ENCODE measurements at regions not wholly inside any gene's neighbourhood (a gene's known extent, or its start where the extent isn't known, plus 50 kb on each side); places are given as distances from the start of the nearest gene placed in this dataset.

DNA sequence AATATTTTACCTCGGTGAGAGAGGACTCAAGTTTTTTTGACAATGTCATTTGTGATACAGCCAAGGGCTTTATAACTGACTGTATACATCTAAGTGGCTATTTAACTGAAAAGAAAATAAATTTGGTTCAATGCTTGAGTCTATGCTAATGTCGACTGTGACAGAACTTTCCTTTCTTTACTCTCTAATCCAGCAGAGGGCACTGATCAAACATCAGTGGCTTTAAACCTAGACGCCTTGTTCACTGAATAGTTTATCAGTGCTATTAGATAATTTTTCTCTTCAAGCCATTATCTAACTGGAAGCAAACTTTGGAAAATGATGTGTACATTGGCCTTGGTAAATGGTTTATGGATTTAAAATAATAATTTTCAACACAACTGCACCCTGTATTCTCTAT, 285.1 kb downstream of the CHL1 start:
- no peak overlapping the region for H4K8ac ChIP-seq (ENCODE audit: extremely low read depth, insufficient read depth, low read length)
- H3K23me2 ChIP-seq (ENCODE audit: low read depth, low read length), result no peaks in the 10 kb centered on the region
- H4K5ac ChIP-seq (ENCODE audit: insufficient read length, low read depth, low read length), result no peak overlapping the region
- no peaks in the 10 kb centered on the region for H3K36me3 ChIP-seq (ENCODE audit: control insufficient read depth in 2 of 4, insufficient read depth in 4 of 4, low read length in 3 of 4)
- DNase-seq (ENCODE audit: low read depth in 1 of 2, low spot score in 2 of 2) (no peak), FAIRE-seq (peak; percentile 32)
- no peak overlapping the region for H3K56ac ChIP-seq (replicated peaks; ENCODE audit: insufficient read length, low read depth, low read length)
- H2BK20ac ChIP-seq (ENCODE audit: low read length), result no peak overlapping the region
- no peak overlapping the region for H3K18ac ChIP-seq (ENCODE audit: extremely low read depth, low read length)
- no peaks in the 10 kb centered on the region; a peak in 1 of 4 replicates for H3K9me3 ChIP-seq (ENCODE audit: insufficient read depth in 2 of 2, low read depth in 1 of 2, low read length in 1 of 2)
- no peak overlapping the region for H4K91ac ChIP-seq (replicated peaks; ENCODE audit: insufficient read length, low read length)
- H3K27me3 ChIP-seq (replicated peaks in 1 of 4; ENCODE audit: control insufficient read depth in 3 of 4, extremely low read depth in 1 of 4, insufficient read depth in 3 of 4, low read length in 3 of 4), result no peaks in the 10 kb centered on the region
- H2BK5ac ChIP-seq (ENCODE audit: low read depth, low read length), result no peak overlapping the region
- 48% methylated on average over 3 of the region's 3 CpGs; no CpG with 5 or more reads in 1 of the 2 experiments for WGBS, 2 experiments (ENCODE audit: extremely low coverage in 1 of 2, insufficient coverage in 1 of 2, insufficient read length in 1 of 2, insufficient replicate concordance in 2 of 2, low coverage in 1 of 2, low lambda C conversion rate in 2 of 2, missing lambda C conversion rate in 1 of 2)
- H3K23ac ChIP-seq (ENCODE audit: insufficient read length), result no peak overlapping the region
- CTCF ChIA-PET (ENCODE audit: partially characterized antibody), result interaction anchor here (0.6 to 1.7 kb wide), 3 partner anchors 14 to 195 kb away, joined by 3 to 5 read pairs (median 3); no protein-coding TSS in a partner anchor
- H3K9ac ChIP-seq (replicated peaks in 1 of 4; ENCODE audit: extremely low read depth in 1 of 4, low read depth in 3 of 4, low read length in 3 of 4), result no peak overlapping the region
- no peak overlapping the region for H3K4me3 ChIP-seq (ENCODE audit: extremely low read depth in 1 of 4, insufficient read depth in 2 of 4, low read depth in 3 of 4, low read length in 4 of 4)
- no peak overlapping the region for H2BK120ac ChIP-seq (replicated peaks; ENCODE audit: low read depth, low read length)
- no peak overlapping the region for H2BK15ac ChIP-seq (ENCODE audit: low read length)
- no peaks in the 10 kb centered on the region for H4K20me1 ChIP-seq (replicated peaks in 1 of 2; ENCODE audit: control insufficient read depth in 1 of 2, insufficient read depth in 2 of 2, low read length in 2 of 2)
- no peak overlapping the region for H3K14ac ChIP-seq (ENCODE audit: insufficient read length)
- POLR2A ChIA-PET (ENCODE audit: partially characterized antibody), result no interaction called here
- H2AFZ ChIP-seq (ENCODE audit: low read length), result no peak overlapping the region
- peaks cover 0 to 1% (median 0%) of the 10 kb centered on the region in 4 experiments; a peak in 1 of 7 replicates for H3K4me1 ChIP-seq (replicated peaks in 1 of 4; ENCODE audit: control insufficient read depth in 3 of 4, insufficient read depth in 4 of 4, low read length in 3 of 4)
- no peak overlapping the region for H3K4me2 ChIP-seq (ENCODE audit: insufficient read depth in 1 of 2, low read depth in 2 of 2, low read length in 2 of 2)
- H2AK5ac ChIP-seq (ENCODE audit: low read depth, low read length), result no peak overlapping the region
- H3K79me2 ChIP-seq (ENCODE audit: control insufficient read depth in 1 of 2, insufficient read depth in 2 of 2, low read length in 2 of 2), result no peaks in the 10 kb centered on the region
- no peak overlapping the region for H3K4ac ChIP-seq (replicated peaks; ENCODE audit: insufficient read length, low read depth, low read length)
- no peak overlapping the region for H3K27ac ChIP-seq (ENCODE audit: low read depth, low read length)
- H2BK12ac ChIP-seq (ENCODE audit: low read depth, low read length), result no peak overlapping the region
- H3K79me1 ChIP-seq (ENCODE audit: low read depth, low read length), result no peaks in the 10 kb centered on the region
- TF ChIP-seq JUN (IDR thresholded peaks at IDR 0.05; ENCODE audit: low read depth, low read length), result no peak
- TF ChIP-seq TAF7 (optimal IDR thresholded peaks at IDR 0.05; ENCODE audit: borderline replicate concordance, low read depth, low read length), result no peak
- TF ChIP-seq, protein P1, sequence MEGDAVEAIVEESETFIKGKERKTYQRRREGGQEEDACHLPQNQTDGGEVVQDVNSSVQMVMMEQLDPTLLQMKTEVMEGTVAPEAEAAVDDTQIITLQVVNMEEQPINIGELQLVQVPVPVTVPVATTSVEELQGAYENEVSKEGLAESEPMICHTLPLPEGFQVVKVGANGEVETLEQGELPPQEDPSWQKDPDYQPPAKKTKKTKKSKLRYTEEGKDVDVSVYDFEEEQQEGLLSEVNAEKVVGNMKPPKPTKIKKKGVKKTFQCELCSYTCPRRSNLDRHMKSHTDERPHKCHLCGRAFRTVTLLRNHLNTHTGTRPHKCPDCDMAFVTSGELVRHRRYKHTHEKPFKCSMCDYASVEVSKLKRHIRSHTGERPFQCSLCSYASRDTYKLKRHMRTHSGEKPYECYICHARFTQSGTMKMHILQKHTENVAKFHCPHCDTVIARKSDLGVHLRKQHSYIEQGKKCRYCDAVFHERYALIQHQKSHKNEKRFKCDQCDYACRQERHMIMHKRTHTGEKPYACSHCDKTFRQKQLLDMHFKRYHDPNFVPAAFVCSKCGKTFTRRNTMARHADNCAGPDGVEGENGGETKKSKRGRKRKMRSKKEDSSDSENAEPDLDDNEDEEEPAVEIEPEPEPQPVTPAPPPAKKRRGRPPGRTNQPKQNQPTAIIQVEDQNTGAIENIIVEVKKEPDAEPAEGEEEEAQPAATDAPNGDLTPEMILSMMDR (IDR thresholded peaks at IDR 0.05; ENCODE audit: control extremely low read depth in 1 of 3, insufficient read depth in 1 of 3, low read depth in 1 of 3, low read length in 3 of 3), result peak in 2 of 3 experiments; percentile 29 to 48; a peak in 2 of 4 replicates
- no peak for TF ChIP-seq RNF2 (IDR thresholded peaks at IDR 0.05; ENCODE audit: borderline replicate concordance, low read depth, low read length, missing control alignments, poor library complexity, severe bottlenecking)
- no peak for TF ChIP-seq EP300 (IDR thresholded peaks at IDR 0.05; ENCODE audit: borderline replicate concordance in 1 of 2, low read depth in 2 of 2, low read length in 2 of 2)
- TF ChIP-seq POLR2A (IDR thresholded peaks at IDR 0.05; ENCODE audit: control extremely low read depth in 1 of 2, low read depth in 2 of 2, low read length in 2 of 2), result no peak
- TF ChIP-seq, protein P2, sequence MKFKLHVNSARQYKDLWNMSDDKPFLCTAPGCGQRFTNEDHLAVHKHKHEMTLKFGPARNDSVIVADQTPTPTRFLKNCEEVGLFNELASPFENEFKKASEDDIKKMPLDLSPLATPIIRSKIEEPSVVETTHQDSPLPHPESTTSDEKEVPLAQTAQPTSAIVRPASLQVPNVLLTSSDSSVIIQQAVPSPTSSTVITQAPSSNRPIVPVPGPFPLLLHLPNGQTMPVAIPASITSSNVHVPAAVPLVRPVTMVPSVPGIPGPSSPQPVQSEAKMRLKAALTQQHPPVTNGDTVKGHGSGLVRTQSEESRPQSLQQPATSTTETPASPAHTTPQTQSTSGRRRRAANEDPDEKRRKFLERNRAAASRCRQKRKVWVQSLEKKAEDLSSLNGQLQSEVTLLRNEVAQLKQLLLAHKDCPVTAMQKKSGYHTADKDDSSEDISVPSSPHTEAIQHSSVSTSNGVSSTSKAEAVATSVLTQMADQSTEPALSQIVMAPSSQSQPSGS (IDR thresholded peaks at IDR 0.05; ENCODE audit: low read length), result no peak
- no peak for TF ChIP-seq SIN3A (conservative IDR thresholded peaks at IDR 0.05 in 1 of 2, IDR thresholded peaks at IDR 0.05 in 1 of 2; ENCODE audit: low read depth in 1 of 2, low read length in 2 of 2)
- TF ChIP-seq CBX5 (IDR thresholded peaks at IDR 0.05; ENCODE audit: low read depth, low read length), result no peak

Measured in H1 (cell line).